ENCODE measurements at regions not wholly inside any gene's neighbourhood (a gene's known extent, or its start where the extent isn't known, plus 50 kb on each side); places are given as distances from the start of the nearest gene placed in this dataset.

DNA sequence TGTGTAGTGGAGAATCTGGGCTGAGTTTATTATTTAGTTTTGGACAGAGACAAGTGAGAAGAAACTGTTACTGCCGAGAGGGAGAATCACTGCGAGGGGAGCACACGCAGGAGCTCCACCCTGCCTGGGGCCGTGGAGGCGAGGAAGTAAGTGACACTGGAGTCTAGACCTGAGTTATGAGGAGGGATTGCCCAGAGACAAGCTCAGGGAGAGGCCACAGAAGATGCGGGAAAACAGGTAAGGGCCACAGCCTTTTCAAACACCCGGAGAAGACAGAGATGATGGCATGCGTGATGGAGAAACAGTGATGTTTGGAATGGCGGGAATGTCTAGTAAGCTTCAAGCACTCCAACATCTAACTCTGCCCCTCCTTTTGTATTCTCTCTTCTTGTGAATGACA is 84.1 kb downstream of the TNFSF11 start:
- DNase-seq, result no peak

- no peak for DNase-seq
These were observed 86.5 kb downstream of the TNFSF11 start for GRCh38 chr13:42660333-42660965.

DNA sequence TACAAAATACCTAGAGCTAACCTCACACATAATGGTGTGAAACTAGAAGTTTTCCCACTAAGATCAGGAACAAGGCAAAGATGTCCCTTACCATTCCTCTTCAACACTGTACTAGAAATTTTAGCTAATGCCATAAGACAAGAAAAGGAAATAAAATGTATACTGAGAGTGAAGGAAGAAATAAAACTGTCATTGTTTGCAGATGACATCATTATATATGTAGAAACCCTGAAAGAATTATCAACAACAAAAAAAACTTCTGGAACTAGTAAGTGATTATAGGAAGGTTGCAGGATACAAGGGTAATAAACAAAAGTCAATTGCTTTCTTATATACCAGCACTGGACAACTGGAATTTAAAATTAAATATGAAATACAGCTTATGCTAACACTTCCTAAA is 93.7 kb downstream of the TNFSF11 start:
- DNase-seq, result no peak

GRCh38 chr13:42671502-42671901 is 97.5 kb downstream of the TNFSF11 start:
- no peak for DNase-seq

DNA sequence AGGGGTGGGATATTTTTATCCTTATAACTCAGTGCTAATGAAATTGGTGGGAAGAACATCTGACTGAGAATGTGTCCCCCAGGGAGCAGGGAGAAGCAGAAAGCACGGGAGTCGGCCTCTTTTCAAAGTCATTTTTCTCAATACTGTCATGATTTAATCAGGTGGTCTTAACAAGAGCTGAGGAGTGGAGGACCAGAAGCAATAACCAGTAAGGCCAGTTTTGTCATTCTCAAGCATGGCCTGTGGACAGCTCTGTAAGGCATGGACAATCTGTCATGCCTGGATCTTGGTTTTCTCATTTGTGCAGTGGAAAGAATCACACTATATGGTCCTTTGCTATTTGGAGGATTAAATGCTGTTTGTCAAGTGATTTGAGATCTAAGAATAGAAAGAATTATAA is 99.7 kb downstream of the TNFSF11 start:
- no peak for DNase-seq

DNA sequence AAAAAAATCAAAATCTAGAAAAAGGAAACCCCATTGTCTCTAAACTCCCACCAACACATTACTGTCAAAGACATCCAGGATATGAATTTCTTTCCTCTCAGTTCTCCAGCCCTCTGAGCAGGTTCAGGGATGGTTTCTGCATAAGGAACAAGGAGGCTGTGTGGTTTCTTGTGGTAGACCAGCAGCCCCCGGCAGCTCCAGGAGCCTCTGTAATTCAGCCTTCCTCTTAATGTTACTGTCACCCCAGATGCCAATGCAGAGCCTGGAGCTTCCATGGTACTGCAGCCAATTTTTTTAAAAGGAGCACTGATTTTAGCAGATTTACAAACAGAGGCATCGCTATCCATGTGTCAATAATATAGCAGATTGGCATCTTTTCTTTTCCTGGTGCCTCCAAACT is 100.6 kb upstream of the FAM216B start:
- DNase-seq, result no peak

- peak; percentile 17 for DNase-seq
These were observed 99.9 kb upstream of the FAM216B start for GRCh38 chr13:42681326-42682100.

DNA sequence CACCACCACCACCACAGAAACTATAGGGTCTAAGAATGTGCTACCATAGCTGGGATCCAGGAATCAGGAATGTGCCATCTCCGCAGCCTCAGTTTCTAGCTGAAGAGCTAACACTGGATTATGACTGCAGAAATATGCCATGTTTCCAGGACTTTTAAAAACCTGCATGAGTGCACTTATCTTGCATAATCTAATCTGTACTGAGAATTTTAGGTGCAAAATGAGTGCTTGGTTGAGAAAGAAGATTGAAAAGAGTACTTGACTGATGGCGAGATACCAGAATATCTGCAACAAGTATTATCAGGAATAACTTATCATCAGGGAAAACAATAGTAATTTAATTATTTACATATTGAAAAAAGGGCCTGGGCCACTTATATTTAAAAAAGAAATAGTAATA is 97.2 kb upstream of the FAM216B start:
- no peak for DNase-seq

GRCh38 chr13:42685751-42686150 is 95.6 kb upstream of the FAM216B start:
- DNase-seq, result no peak

DNA sequence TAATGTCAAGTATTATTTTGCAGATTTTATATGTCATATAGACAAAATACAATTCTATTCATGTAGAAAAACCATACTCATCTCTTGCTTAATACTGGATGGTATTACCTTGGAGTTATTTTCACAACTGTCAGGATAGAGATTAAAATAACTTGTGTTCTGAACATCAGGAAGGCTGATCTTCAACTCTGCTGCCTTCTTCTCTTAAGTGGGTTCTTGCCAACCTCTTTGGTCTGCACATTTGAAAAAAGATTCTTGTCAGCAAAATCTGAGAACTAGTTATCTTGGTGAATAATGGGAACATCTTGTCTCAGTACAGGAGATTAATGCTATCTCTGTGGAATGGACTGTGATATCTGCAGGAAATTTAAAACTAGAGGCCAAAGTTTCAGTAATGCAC is 95.2 kb upstream of the FAM216B start:
- DNase-seq, result no peak

DNA sequence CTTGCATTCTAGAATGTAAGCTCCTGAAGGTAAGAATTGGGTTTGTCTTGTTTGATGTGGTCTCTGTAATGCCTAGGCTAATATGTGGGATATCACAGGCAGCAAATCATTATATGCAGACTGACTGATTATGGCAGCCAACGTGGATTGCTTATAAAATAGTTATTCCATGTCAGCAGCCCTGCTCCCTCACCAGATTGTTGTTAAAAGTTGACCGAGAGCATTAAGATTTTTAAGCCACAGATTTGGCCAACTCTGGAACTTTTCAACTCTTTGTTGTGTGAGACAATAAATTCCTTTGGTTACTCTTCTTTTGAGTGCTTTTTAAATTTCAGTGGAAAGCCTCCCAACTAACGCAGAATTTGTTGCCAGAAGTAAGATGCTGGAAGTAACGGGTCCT is 92.6 kb upstream of the FAM216B start:
- DNase-seq, result no peak

DNA sequence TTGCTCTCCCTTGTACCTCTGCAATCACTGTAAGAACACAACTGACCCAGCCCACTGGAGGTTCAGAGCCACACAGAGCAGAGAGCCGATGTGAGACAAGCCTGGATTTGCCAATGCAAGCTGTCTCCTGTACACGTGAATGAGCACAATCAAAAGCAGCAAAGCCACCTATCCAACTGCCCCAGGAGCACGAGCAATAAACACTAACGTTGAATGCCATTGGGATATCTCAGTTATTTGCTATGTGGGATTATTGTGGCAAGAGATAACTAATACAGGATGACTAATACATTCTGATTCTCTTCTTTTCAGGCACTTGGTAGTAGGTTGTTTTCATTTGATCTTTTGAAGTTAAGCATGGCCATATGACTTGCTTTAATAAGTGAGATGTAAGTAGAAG is 85.2 kb upstream of the FAM216B start:
- DNase-seq, result no peak

GRCh38 chr13:42699912-42700311 is 81.5 kb upstream of the FAM216B start:
- no peak for DNase-seq

- no peak for DNase-seq
These were observed 78.7 kb upstream of the FAM216B start for GRCh38 chr13:42702716-42703115.

DNA sequence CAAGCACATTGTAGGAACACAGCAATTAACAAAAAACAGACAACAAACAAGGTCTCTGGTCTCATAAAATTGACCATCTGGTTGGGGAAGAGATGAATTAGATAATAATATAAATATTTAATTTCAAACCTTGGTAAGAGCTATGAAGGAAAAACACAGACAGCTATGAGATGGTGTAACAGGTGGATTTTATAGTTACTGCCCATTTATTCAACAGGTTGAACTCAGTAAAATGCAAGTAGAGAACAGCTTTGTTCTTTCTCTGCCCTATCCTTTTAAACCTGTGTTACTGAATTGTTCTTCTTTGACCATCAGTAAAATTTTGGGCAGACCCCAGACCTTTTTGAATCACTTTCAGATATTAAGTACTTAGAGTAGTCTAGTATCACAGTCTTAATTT is 77.6 kb upstream of the FAM216B start:
- DNase-seq, result no peak

- no peak for DNase-seq
These were observed 75.1 kb upstream of the FAM216B start for GRCh38 chr13:42706286-42706685.

DNA sequence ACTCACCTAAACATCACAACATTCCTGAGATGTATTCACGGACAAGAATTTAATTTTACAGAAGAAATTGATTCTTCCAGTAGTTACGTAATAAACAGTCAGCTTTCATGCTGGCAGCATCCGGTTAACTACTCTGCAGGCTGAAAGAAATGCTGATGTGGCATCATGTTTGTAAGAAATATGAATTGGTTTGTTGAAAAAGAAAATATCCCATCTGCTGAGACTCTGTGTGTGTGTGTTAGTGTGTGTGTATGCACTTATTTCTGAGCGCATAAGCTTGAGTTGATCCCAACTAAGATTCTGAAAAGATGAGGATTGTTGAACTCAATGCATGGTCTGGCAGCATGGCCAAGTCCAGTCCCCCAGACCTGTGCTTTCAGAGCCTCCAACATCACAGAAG is 74.3 kb upstream of the FAM216B start:
- no peak for DNase-seq

DNA sequence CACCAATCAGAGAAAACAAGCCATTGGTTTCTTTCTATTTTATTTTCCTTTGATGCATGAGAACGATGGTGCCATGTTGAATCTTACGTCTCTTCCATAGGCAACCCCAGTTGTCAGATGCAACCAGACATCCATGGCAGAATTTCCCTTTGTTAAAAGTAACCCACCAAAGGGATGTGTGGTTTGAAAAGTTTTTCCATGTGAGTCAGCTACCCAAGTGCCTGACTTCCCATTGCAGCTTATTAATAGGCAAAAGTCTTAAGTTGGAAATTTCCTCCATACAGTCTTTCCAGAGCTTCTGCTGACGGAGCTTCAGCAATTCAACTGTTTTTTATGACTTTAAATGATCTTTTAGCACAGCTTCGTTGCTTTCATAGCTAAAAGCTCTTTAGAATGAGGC is 73.8 kb upstream of the FAM216B start:
- DNase-seq, result no peak

- no peak for DNase-seq
These were observed 73.0 kb upstream of the FAM216B start for GRCh38 chr13:42708391-42708790.

- DNase-seq, result no peak
These were observed 72.1 kb upstream of the FAM216B start for GRCh38 chr13:42709276-42709675.

DNA sequence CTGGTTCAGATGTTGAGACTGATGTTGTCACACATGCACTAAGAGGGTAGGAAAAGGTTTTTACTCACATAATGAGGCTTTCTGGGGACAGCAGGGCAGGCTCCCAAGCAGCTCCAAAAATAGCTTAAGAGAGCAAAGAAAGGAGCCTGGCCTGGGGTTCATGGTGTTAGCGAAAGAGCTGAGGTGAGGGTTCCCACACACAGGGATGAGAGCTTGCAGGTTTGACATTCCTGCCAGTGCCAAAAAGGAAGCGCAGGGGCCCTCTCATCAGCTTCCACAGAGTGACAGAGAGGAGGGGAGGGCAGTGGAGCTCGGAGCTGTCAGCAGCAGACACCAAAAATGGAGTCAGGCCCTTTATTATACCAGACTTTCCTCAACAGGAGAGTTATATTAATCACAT is 65.5 kb upstream of the FAM216B start:
- no peak for DNase-seq

DNA sequence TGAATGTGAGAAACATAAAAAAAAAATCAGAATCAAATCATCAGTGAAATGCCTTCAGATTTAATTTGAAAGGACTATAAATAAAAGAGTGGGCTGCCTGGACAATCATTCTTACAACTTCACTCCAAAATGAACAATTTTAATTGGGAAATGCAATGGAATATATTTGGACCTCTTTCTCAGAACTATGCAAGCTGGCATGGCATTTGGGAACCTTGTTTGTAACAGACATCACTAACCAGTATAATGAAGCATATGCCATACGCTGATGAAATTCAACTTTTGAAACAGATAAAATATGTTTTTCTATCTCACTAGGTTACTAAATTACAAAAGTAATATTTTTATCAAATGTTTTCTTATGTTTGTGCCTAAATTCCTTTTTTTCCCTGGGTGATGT is 64.2 kb upstream of the FAM216B start:
- no peak for DNase-seq

- no peak for DNase-seq
These were observed 61.1 kb upstream of the FAM216B start for GRCh38 chr13:42720113-42720857.

DNA sequence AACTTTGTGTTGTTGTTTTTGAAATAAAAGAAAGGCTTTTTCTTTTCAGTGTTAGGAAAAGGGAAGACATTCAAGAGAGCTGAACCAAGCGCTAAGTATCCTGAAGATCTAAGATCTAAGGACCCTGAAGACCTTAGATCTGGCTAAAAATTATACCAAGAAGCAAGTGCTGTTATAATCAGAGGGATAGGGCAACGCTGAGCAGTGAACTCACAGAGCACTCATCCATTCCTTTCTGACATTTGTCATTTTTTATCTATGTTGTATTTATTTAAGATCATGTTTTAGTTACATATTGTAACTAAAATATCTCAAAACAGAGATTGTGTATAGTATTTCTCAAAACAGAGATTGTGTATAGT is 60.5 kb upstream of the FAM216B start:
- DNase-seq, result no peak

Measured in NCI-H82 (cell line).